HG03060 (cell line): ENCODE measurements at regions not wholly inside any gene's neighbourhood (a gene's known extent, or its start where the extent isn't known, plus 50 kb on each side); places are given as distances from the start of the nearest gene placed in this dataset.

Experiments used
- ATAC-seq: cut with Tn5 transposase; IDR thresholded peaks from one replicate; pipeline ENCODE4 v1.9.1; 2021; ENCODE audit warnings: low read depth, moderate number of reproducible peaks; ENCODE audit not compliant: unreplicated experiment

DNA sequence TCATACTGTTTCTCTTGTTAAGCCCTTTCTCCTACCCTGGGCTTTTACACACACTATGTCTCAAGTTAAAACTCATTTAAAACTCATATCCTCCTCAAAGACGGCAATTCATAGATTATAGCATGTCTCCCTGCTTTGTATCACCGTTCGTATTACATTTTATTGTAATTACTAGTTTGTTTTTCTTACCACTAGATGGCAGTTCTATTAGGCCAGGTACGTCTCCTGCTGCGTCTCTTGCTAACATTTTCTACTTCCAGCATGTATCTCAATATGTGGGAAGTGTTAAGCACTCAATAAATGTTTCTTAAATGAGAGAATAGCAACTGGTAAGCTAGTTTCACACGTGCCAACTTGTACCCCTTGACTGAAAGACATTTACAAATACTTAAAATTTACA lies 450.3 kb upstream of the PCDH7 start:
- ATAC-seq, result no peak

DNA sequence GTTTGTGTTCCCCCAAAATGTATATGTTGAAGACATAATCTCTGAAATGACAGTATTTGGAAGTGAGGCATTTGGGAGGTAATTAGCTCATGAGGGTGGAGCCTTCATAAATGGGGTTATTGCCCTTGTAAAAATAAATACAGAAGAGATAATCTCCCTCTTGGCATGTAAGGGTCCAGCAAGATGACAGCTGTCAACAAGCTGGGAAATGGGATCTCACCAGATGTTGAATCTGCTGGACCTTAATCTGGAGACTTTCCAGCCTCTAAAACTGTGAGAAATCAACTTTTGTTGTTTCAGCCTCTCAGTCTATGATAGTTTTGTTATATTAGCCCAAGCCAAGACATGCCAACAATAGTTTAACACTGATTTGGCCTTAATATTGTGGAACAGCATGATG lies 438.2 kb upstream of the PCDH7 start:
- no peak for ATAC-seq

GRCh38 chr4:30283336-30283735 lies 436.8 kb upstream of the PCDH7 start:
- ATAC-seq, result no peak

DNA sequence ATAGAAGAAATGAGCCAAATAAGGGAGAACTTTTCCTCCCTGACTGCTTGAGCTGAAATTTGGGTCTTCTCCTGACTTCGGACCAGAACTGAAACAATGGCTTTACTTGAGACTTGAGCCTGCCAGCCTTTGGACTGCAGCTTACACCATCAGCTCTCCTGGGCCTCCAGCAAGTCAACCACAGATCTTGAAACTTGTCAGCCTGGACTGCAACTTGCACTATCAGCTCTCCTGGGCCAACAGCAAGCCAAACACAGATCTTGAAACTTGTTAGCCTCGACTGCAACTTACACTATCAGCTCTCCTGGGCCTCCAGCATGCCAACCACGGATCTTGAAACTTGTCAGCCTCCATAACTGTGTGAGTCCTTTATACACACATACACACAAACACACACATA lies 425.9 kb upstream of the PCDH7 start:
- no peak for ATAC-seq

DNA sequence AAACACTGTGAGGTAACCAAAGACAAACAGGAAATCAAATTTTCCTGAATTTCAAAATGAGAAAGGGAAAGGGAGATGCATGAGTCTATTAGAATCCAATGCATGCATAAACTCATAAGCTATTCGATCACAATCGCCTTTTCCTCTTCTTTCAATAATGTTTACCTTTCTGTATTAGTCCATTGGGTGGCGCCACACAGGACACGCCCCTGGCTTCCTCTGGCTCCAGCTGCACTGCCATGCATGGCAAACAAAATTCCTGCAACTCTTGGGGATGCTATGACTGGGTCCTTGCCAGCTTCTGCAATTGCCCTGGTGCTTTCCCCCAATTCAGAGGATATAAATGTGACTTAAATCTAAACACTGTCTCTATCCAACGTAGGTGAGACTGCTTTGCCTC lies 424.5 kb upstream of the PCDH7 start:
- ATAC-seq, result no peak

- ATAC-seq, result no peak
Measured at GRCh38 chr4:30314001-30314400, 406.2 kb upstream of the PCDH7 start.

GRCh38 chr4:30330894-30331652 lies 389.1 kb upstream of the PCDH7 start:
- no peak for ATAC-seq

GRCh38 chr4:30341731-30342130 lies 378.4 kb upstream of the PCDH7 start:
- no peak for ATAC-seq

DNA sequence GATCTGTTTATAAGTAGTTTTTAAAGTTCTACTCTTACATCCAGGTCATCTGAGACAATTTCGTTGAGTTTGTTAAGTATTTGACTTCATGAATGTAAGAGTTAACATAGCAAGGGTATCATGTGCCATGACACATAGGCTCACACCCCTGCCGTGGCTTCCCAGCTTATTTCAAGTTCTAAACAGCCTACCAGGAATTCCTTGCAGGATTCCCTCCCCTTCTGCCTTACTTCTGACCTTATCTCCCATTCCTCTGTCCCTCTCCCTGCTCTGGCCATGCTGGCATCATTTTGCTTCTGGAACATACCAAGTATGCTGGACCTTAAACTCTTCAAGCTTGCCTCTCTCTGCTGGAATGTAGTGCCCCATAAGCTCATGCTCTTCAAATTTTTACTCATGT lies 369.9 kb upstream of the PCDH7 start:
- no peak for ATAC-seq

- ATAC-seq, result no peak
Measured at GRCh38 chr4:30354605-30355004, 365.6 kb upstream of the PCDH7 start.

DNA sequence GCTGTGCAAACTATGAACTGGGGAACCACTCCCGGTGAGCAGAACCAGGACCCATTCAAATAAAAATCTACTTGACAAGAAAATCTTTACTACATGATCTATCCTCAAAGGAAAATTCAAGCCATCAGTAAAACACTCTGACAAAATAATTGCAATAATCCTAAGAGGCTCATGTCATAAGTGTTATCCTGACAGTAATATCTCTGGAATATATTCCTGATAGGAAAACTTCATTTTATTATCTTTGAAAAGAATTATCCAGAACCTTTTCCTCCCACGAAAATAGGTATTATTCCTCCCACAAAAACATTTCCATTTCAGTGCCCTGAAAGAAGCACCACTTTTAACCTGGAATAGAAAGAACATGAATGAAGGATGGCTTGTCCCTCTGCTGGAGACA lies 357.7 kb upstream of the PCDH7 start:
- no peak for ATAC-seq

DNA sequence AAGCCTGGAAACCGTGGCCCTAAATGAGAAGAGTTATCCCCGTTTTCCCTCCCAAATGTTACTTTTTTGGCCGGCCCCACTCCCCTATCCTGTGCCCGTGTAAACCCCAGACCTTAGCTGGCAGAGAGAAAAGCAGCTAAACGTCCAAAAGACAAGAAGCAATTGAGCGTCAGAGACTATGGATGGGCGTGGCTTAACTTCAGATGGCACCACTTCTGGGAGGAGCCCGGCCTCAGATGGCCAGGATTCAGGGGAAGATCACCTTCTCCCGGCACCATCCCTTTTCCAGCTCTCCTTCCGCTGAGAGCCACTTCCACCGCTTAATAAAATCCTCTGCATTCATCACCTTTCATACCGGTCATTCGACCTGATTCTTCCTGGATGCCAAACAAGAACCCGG lies 350.1 kb upstream of the PCDH7 start:
- ATAC-seq, result no peak

- ATAC-seq, result peak; percentile 82
Measured at GRCh38 chr4:30380404-30380998, 339.7 kb upstream of the PCDH7 start.

GRCh38 chr4:30385650-30386049 lies 334.5 kb upstream of the PCDH7 start:
- no peak for ATAC-seq

DNA sequence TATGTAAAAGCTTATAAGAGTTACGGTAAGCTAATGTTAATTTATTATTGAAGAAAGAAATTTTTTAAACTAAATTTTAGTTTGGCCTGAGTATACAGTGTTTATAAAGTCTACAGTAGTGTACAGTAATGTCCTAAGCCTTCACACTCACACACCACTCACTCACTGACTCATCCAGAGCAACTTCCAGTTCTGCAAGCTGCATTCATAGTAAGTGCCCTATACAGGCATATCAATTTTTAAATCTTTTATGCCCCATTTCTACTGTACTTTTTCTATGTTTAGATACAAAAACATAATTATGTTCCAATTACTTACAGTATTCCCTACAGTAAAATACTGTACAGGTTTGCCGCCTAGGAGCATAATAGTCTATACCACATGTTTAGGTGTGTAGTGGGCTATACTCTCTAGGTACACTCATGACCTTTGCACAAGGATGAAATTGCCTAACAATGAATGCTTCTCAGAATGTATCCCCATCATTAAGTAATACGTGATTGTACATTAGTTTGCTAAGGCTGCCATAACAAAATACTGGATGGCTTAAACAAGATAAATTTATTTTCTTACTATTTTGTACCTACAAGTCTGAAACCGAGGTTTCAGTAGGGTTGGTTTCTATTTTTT lies 333.8 kb upstream of the PCDH7 start:
- no peak for ATAC-seq

DNA sequence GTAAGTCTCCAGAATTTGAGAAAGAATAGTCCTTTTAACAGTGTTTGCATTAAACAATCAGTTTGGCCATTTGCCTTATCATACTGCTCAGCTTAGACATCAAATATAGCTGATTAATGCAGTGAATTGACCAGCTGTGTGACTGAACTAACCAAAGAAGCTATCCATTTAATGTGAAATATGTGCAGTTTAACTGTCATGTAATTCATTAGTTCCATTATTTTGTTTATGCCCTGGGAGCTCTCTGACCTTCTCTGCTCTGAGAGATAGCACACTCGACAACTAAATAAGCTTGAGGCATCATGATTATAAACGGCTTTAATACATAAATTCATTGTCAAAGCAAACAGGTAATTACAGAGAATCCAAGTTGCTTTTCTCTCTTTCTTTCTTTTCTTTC lies 324.3 kb upstream of the PCDH7 start:
- ATAC-seq, result no peak

- no peak for ATAC-seq
Measured at GRCh38 chr4:30396772-30397475, 323.2 kb upstream of the PCDH7 start.

DNA sequence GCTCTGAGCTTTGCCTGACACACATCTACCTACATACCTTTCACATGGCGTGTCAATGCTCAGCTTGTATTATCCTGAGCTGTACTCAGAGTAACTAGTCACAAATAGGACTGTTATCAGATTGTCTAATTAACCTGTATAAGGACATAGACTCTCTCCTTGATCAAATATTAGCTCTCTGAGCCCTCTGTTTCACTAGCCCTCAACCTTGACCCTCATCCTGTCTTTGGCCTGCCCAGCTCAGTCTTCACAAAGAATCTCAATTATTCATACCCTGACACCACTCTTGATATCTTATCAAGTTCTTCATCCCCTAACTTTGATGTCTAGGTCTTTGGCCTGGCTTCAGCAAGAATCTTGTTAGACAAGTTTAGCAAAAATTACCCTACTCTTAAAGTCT lies 320.7 kb upstream of the PCDH7 start:
- no peak for ATAC-seq

GRCh38 chr4:30402276-30402675 lies 317.9 kb upstream of the PCDH7 start:
- no peak for ATAC-seq

GRCh38 chr4:30413915-30414314 lies 306.3 kb upstream of the PCDH7 start:
- no peak for ATAC-seq

- ATAC-seq, result no peak
Measured at GRCh38 chr4:30416547-30416946, 303.6 kb upstream of the PCDH7 start.
